NT2/D1 (cell line): ENCODE measurements at regions not wholly inside any gene's neighbourhood (a gene's known extent, or its start where the extent isn't known, plus 50 kb on each side); places are given as distances from the start of the nearest gene placed in this dataset.
"Not testable (repeated sequence)": the region's sequence is repeated elsewhere in the genome, so short reads cannot be mapped to it uniquely, and the experiment has no call there.

Source experiments
- DNase-seq: peaks from one replicate; pipeline ENCODE4 v3.0.0-alpha.2; 2011; ENCODE audit warnings: low read depth, low spot score
- H3K27me3 ChIP-seq: 2 replicates; pipeline ENCODE4 v1.6.0; 2011; ENCODE audit warnings: mild to moderate bottlenecking; ENCODE audit not compliant: insufficient read length, insufficient read depth
- H3K36me3 ChIP-seq: 2 replicates; pipeline ENCODE4 v1.6.1; 2011; ENCODE audit warnings: mild to moderate bottlenecking, low read length, mixed read lengths; ENCODE audit not compliant: insufficient read depth, insufficient read length
- H3K4me1 ChIP-seq: 2 replicates; pipeline ENCODE4 v1.5.1; 2011; ENCODE audit not compliant: insufficient read depth, insufficient read length
- H3K4me3 ChIP-seq: 2 replicates; pipeline ENCODE4 v1.5.1; 2011; ENCODE audit warnings: low read depth; ENCODE audit not compliant: insufficient read length
- H3K9ac ChIP-seq: 2 replicates; pipeline ENCODE4 v1.6.0; 2011; ENCODE audit warnings: low read depth; ENCODE audit not compliant: insufficient read length
- H3K9me3 ChIP-seq: 2 replicates; pipeline ENCODE4 v1.5.1; 2011; ENCODE audit warnings: mild to moderate bottlenecking, low read length; ENCODE audit not compliant: insufficient read depth
- SUZ12 ChIP-seq: IDR thresholded peaks from 2 replicates; pipeline ENCODE4 v1.6.1; 2011; ENCODE audit not compliant: insufficient read length, insufficient read depth; ENCODE audit errors: extremely low read depth
- YY1 ChIP-seq: IDR thresholded peaks from 2 replicates; pipeline ENCODE4 v1.6.1; 2011; ENCODE audit not compliant: insufficient read length, insufficient read depth
- ZNF274 ChIP-seq: IDR thresholded peaks from 2 replicates; pipeline ENCODE4 v1.6.1; 2011; ENCODE audit warnings: mild to moderate bottlenecking, low read depth, low read length

DNA sequence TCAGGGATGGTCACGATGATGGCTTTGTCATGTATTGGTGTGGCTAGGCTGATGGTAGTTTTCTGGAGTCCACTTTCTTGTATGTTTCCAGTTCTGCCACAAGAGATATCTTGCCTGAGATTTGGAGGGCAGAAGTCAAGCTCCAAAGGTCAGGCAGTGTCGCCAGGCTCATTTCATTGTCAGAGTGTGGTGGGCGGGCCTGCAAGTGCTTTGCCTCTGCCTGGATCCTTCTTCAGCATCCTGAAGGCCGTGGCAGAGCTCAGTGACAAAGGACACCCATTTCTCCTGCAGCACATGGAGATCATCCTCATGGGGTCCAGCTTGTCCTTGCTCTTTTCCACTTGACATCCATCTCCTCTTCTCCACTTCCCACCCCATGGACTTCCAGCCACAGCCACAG lies 139.7 kb downstream of the SMIM20 start:
- Histone ChIP-seq H3K9me3 (no peaks in the 10 kb centered on the region), H3K27me3 (no peaks in the 10 kb centered on the region), H3K4me1 (peaks cover 2% of the 10 kb centered on the region), H3K36me3 (no peaks in the 10 kb centered on the region), H3K4me3 (no peak overlapping the region), H3K9ac (no peak overlapping the region)
- DNase-seq: no peak
- TF ChIP-seq YY1: no peak
- TF ChIP-seq SUZ12: no peak
- TF ChIP-seq ZNF274: no peak

DNA sequence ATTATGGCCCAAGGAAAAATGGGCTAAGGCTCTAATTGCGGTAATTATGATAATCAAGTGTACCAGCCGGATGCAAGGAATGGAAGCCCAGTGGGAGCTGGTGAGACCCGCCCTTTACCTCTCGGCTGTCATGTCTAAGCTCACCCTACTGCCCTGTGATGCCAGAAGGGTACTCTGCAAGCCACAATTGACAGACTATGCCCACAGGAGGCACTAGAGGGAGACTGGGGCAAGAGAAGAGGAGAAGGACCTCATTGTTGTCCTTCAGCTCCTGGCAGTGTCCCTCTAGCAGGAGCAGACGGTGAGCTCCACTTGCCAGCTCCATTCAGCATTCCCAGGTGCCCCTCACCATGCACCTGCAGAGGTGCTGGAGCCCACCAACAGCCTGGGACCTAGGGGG lies 141.8 kb downstream of the SMIM20 start:
- H3K36me3 ChIP-seq: no peaks in the 10 kb centered on the region
- no peak overlapping the region for H3K9ac ChIP-seq
- no peak overlapping the region for H3K4me3 ChIP-seq
- H3K9me3 ChIP-seq: peaks cover 12% of the 10 kb centered on the region; the same call in 1 of the 2 replicates
- no peaks in the 10 kb centered on the region for H3K4me1 ChIP-seq
- no peak for TF ChIP-seq ZNF274
- TF ChIP-seq SUZ12: no peak
- TF ChIP-seq YY1: no peak
- no peak for DNase-seq
- H3K27me3 ChIP-seq: no peaks in the 10 kb centered on the region

DNA sequence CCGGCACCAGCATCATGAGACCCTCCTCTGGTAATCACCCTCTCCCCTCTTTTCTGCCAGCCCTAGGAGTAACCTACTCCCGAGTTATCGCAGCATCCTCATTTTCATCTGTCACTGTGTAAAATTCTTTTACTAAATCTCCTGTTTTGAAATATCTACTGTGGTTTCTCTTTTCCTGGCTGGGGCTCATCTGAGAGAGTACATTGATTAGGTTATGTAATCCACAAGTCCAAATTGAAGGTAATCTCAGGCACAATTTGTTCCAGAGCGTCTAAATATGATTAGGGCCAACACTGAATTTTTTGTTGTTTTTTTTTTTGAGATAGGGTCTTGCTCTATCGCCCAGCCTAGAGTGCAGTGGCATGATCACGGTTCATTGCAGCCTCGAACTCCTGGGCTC lies 142.4 kb downstream of the SMIM20 start:
- TF ChIP-seq ZNF274 (no peak), SUZ12 (no peak), YY1 (no peak)
- Histone ChIP-seq H3K36me3 (no peaks in the 10 kb centered on the region), H3K9me3 (peaks cover 12% of the 10 kb centered on the region; the same call in 1 of the 2 replicates), H3K4me3 (no peak overlapping the region), H3K27me3 (no peaks in the 10 kb centered on the region), H3K4me1 (no peaks in the 10 kb centered on the region), H3K9ac (no peak overlapping the region)
- no peak for DNase-seq

DNA sequence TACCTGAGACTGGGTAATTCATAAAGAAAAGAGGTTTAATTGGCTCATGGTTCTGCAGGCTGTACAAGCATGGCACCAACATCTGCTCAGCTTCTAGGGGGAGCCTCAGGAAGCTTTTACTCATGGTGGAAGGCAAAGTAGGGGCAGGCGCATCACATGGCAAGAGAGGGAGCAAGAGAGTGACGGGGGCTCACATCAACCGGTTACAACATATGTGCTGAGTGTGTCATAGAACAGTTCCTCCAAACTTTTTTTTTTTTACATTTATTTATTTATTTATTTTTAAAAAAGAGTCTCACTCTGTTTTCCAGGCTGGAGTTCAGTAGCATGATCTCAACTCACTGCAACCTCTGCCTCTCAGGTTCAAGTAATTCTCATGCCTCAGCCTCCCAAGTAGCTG lies 143.8 kb downstream of the SMIM20 start:
- H3K27me3 ChIP-seq, H3K4me1 ChIP-seq, H3K36me3 ChIP-seq, DNase-seq, H3K4me3 ChIP-seq, H3K9ac ChIP-seq: not testable (repeated sequence)
- H3K9me3 ChIP-seq: peaks cover 12% of the 10 kb centered on the region; the same call in 1 of the 2 replicates

DNA sequence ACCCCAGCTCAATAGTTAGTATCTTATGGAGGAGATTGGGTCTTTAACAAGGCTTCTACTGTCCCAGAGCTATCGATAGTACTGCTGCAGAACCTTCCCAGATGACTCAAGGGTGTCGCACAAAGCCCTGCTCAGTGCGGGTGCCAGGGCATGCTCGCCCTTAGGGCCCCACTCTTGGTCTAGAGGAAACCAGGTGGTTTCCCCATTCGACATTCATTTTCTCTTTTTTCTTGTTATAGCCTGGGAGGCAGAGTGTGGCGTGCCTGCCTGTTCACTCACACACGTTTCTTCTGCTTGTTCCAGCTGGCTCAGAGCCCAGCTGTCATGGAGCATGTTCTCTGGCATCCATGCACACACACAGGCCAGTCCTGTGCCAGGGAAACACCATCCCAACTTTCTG lies 144.5 kb downstream of the SMIM20 start:
- H3K36me3 ChIP-seq: no peaks in the 10 kb centered on the region
- H3K9me3 ChIP-seq: peaks cover 12% of the 10 kb centered on the region; the same call in 1 of the 2 replicates
- no peak for TF ChIP-seq SUZ12
- TF ChIP-seq YY1: no peak
- TF ChIP-seq ZNF274: no peak
- H3K9ac ChIP-seq: no peak overlapping the region
- no peaks in the 10 kb centered on the region for H3K27me3 ChIP-seq
- DNase-seq: no peak
- no peaks in the 10 kb centered on the region for H3K4me1 ChIP-seq
- H3K4me3 ChIP-seq: no peak overlapping the region

DNA sequence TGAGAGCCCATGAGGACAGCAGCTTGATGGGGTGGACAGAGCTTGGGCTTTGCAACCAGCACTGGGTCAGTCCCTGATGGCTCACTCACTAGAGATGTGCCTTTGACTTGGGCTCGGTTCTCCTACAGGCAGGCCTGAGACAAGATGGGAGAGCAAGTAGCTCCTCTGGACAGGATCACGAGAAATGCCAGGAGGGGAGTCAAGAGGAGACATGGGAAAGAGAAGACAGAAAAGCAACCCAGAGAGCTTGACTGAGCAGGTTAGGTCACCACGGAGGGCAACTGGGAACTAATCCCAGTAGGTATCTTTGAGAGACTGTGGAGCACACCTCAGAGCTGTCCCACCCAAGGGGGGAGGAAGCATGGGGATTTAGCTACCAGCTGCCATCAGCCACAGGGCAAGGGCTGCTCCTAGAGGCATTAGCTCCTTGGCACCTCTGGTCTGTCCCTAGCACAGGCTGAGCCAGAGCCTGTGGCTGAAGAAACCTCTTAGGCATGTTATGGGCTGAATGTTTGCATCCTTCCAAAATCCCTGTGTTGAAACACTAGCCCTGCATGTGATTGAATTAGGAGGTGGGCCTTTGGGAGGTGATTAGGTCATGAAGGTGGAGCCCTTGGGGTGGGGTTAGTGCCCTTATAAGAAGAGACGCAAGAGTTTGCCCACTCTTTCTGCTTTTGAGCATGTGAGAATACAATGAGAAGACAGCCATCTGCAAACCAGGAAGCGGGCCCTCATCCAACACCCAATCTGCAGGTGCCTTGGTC lies 145.6 kb downstream of the SMIM20 start:
- H3K9me3 ChIP-seq: peaks cover 12% of the 10 kb centered on the region; the same call in 1 of the 2 replicates

DNA sequence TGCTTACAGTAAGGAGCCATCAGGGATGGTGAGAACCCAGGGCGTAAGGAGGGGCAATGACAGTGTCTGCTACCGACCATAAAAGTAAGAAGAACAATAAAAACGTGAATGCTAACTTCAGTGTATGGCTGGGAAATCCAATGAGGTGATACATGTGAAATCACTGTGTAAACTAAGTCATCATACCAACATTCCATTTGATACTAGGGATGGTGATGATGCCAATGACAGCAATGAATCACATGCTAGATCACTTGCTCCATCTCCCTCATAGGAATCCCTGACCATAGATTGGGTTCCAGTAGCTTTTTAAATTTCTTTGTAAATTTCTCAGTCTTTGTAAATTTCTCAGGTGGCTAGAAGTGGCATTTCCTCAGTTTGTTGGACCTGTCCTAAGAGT lies 146.3 kb downstream of the SMIM20 start:
- DNase-seq: no peak
- H3K36me3 ChIP-seq: no peaks in the 10 kb centered on the region
- H3K9me3 ChIP-seq: peaks cover 12% of the 10 kb centered on the region; the same call in 1 of the 2 replicates
- H3K4me1 ChIP-seq: no peaks in the 10 kb centered on the region
- no peak for TF ChIP-seq YY1
- TF ChIP-seq SUZ12: no peak
- no peak for TF ChIP-seq ZNF274
- no peak overlapping the region for H3K9ac ChIP-seq
- no peaks in the 10 kb centered on the region for H3K27me3 ChIP-seq
- no peak overlapping the region for H3K4me3 ChIP-seq

More for the DNA sequence above, 145.6 kb downstream of the SMIM20 start:
- no peaks in the 10 kb centered on the region for H3K27me3 ChIP-seq
- TF ChIP-seq ZNF274 (no peak), YY1 (no peak), SUZ12 (no peak)
- no peaks in the 10 kb centered on the region for H3K4me1 ChIP-seq
- no peak for DNase-seq
- no peaks in the 10 kb centered on the region for H3K36me3 ChIP-seq
- no peak overlapping the region for H3K4me3 ChIP-seq
- H3K9ac ChIP-seq: no peak overlapping the region
